H9 (cell line): ENCODE measurements at regions not wholly inside any gene's neighbourhood (a gene's known extent, or its start where the extent isn't known, plus 50 kb on each side); places are given as distances from the start of the nearest gene placed in this dataset.

ENCODE experiments used
- DNase-seq: peaks from one replicate; pipeline ENCODE4 v3.0.0-alpha.2; 2017
- H2AFZ ChIP-seq: one replicate; pipeline ENCODE4 v1.6.1; 2013; ENCODE audit warnings: mild to moderate bottlenecking, low read length, control low read depth, moderate library complexity
- H2AK5ac ChIP-seq: 2 replicates; pipeline ENCODE4 v1.6.1; 2013; ENCODE audit warnings: low read length, control low read depth, mixed read lengths; ENCODE audit not compliant: insufficient read length
- H2BK120ac ChIP-seq: one replicate; pipeline ENCODE4 v1.6.1; 2013; ENCODE audit warnings: low read depth, mild to moderate bottlenecking, low read length, control low read depth, inconsistent platforms; ENCODE audit not compliant: poor library complexity, severe bottlenecking
- H2BK12ac ChIP-seq: 2 replicates; pipeline ENCODE4 v1.6.1; 2013; ENCODE audit warnings: low read length, control low read depth, mixed read lengths, low read depth; ENCODE audit not compliant: insufficient read length
- H2BK15ac ChIP-seq: 2 replicates; pipeline ENCODE4 v1.6.1; 2013; ENCODE audit warnings: low read depth, low read length, control low read depth
- H2BK20ac ChIP-seq: one replicate; pipeline ENCODE4 v1.6.1; 2013; ENCODE audit warnings: low read depth, mild to moderate bottlenecking, low read length, control low read depth, inconsistent platforms; ENCODE audit not compliant: poor library complexity, severe bottlenecking
- H2BK5ac ChIP-seq: 2 replicates; pipeline ENCODE4 v1.6.1; 2013; ENCODE audit warnings: low read length, control low read depth, mixed read lengths; ENCODE audit not compliant: insufficient read length
- H3K14ac ChIP-seq: 2 replicates; pipeline ENCODE4 v1.6.1; 2013; ENCODE audit warnings: low read length, control low read depth; ENCODE audit not compliant: insufficient read depth
- H3K18ac ChIP-seq: 2 replicates; pipeline ENCODE4 v1.6.1; 2013; ENCODE audit warnings: low read depth, mild to moderate bottlenecking, mixed read lengths, low read length, control low read depth; ENCODE audit not compliant: insufficient read length
- H3K23ac ChIP-seq: 2 replicates; pipeline ENCODE4 v1.6.1; 2013; ENCODE audit warnings: low read length, control low read depth, mixed read lengths, low read depth; ENCODE audit not compliant: insufficient read length
- H3K23me2 ChIP-seq: 2 replicates; pipeline ENCODE4 v1.6.1; 2013; ENCODE audit warnings: low read depth, mild to moderate bottlenecking, mixed read lengths, low read length, control low read depth; ENCODE audit not compliant: insufficient read length, poor library complexity, severe bottlenecking
- H3K27ac ChIP-seq: 2 replicates; pipeline ENCODE4 v1.5.1; 2013; ENCODE audit warnings: low read length, control low read depth, mixed read lengths, low read depth; ENCODE audit not compliant: insufficient read length
- H3K27me3 ChIP-seq: 2 replicates; pipeline ENCODE4 v1.6.1; 2013; ENCODE audit warnings: low read length, control low read depth, inconsistent platforms; ENCODE audit not compliant: insufficient read depth
- H3K4ac ChIP-seq: 2 replicates; pipeline ENCODE4 v1.6.1; 2013; ENCODE audit warnings: low read depth, mild to moderate bottlenecking, control low read depth, inconsistent platforms, low read length, moderate library complexity
- H3K4me1 ChIP-seq: 2 replicates; pipeline ENCODE4 v1.6.1; 2013; ENCODE audit warnings: low read length, control low read depth, inconsistent platforms; ENCODE audit not compliant: insufficient read depth
- H3K4me2 ChIP-seq: 2 replicates; pipeline ENCODE4 v1.6.1; 2013; ENCODE audit warnings: low read length, control low read depth, mixed read lengths; ENCODE audit not compliant: insufficient read length, insufficient read depth
- H3K56ac ChIP-seq: 2 replicates; pipeline ENCODE4 v1.6.1; 2013; ENCODE audit warnings: low read depth, mild to moderate bottlenecking, mixed read lengths, low read length, control low read depth; ENCODE audit not compliant: insufficient read length
- H3K79me1 ChIP-seq: 2 replicates; pipeline ENCODE4 v1.6.1; 2013; ENCODE audit warnings: low read depth, mild to moderate bottlenecking, moderate library complexity, low read length, control low read depth, inconsistent platforms; ENCODE audit not compliant: insufficient read depth, poor library complexity, severe bottlenecking
- H3K79me2 ChIP-seq: 2 replicates; pipeline ENCODE4 v1.6.1; 2013; ENCODE audit warnings: low read length, control low read depth, inconsistent platforms; ENCODE audit not compliant: insufficient read depth
- H3K9ac ChIP-seq: 2 replicates; pipeline ENCODE4 v1.6.1; 2013; ENCODE audit warnings: low read length, control low read depth, mixed read lengths; ENCODE audit not compliant: insufficient read length; ENCODE audit errors: extremely low read depth
- H3K9me3 ChIP-seq: one replicate; pipeline ENCODE4 v1.6.1; 2013; ENCODE audit warnings: low read depth, low read length, inconsistent platforms; ENCODE audit not compliant: control insufficient read depth
- H3T11ph ChIP-seq: one replicate; pipeline ENCODE4 v1.6.1; 2013; ENCODE audit warnings: mild to moderate bottlenecking, low read length, control low read depth, inconsistent platforms
- H4K20me1 ChIP-seq: one replicate; pipeline ENCODE4 v1.6.1; 2013; ENCODE audit not compliant: control insufficient read depth, insufficient read length, insufficient read depth
- H4K5ac ChIP-seq: 2 replicates; pipeline ENCODE4 v1.6.1; 2013; ENCODE audit warnings: low read depth, mild to moderate bottlenecking, mixed read lengths, low read length, control low read depth; ENCODE audit not compliant: insufficient read length
- H4K8ac ChIP-seq: replicated peaks from 2 replicates; pipeline ENCODE4 v1.6.1; 2013; ENCODE audit warnings: low read length, control low read depth, mixed read lengths, low read depth; ENCODE audit not compliant: insufficient read length
- H4K91ac ChIP-seq: 2 replicates; pipeline ENCODE4 v1.6.1; 2013; ENCODE audit warnings: low read depth, mild to moderate bottlenecking, moderate library complexity, mixed read lengths, low read length, control low read depth; ENCODE audit not compliant: insufficient read length
- H3K27ac Mint-ChIP-seq, 3 experiments: 2 replicates in 2 of 3; 3 replicates in 1 of 3; pipeline ENCODE4 v1.8.0; 2020 to 2021; ENCODE audit warnings: mixed read lengths in 3 of 3, mild to moderate bottlenecking in 1 of 3, moderate library complexity in 1 of 3
- H3K27me3 Mint-ChIP-seq: 2 replicates; pipeline ENCODE4 v1.8.0; 2021; ENCODE audit warnings: low read depth, mild to moderate bottlenecking, moderate library complexity, mixed read lengths
- H3K36me3 Mint-ChIP-seq, 3 experiments: 2 replicates in 2 of 3; 3 replicates in 1 of 3; pipeline ENCODE4 v1.8.0; 2020 to 2021; ENCODE audit warnings: low read depth in 3 of 3, mixed read lengths in 3 of 3; ENCODE audit not compliant: insufficient read depth in 1 of 3
- H3K4me1 Mint-ChIP-seq, 2 experiments: 2 replicates each; pipeline ENCODE4 v1.8.0; 2020; ENCODE audit warnings: mixed read lengths in 2 of 2
- H3K4me3 Mint-ChIP-seq, 2 experiments: 2 replicates in 1 of 2; 3 replicates in 1 of 2; pipeline ENCODE4 v1.8.0; 2020 to 2021; ENCODE audit warnings: mild to moderate bottlenecking in 2 of 2, mixed read lengths in 2 of 2, moderate library complexity in 1 of 2
- H3K9me3 Mint-ChIP-seq, 2 experiments: 2 replicates in 1 of 2; 3 replicates in 1 of 2; pipeline ENCODE4 v1.8.0; 2020; ENCODE audit warnings: mild to moderate bottlenecking in 2 of 2, mixed read lengths in 2 of 2, moderate library complexity in 1 of 2
- CTCF ChIP-seq: fragments of 200-600 bp; sonication (generic); conservative IDR thresholded peaks from 3 replicates; pipeline ENCODE4 v1.8.0; 2021; ENCODE audit warnings: antibody characterized with exemption, mild to moderate bottlenecking

- Histone ChIP-seq H2AFZ (no peak overlapping the region), H3K27me3 (no peaks in the 10 kb centered on the region), H2BK15ac (no peak overlapping the region), H3K27ac (no peak overlapping the region), H2BK5ac (no peak overlapping the region), H3K9me3 (no peaks in the 10 kb centered on the region), H4K20me1 (no peaks in the 10 kb centered on the region), H2BK12ac (no peak overlapping the region), H4K91ac (no peak overlapping the region), H4K5ac (no peak overlapping the region), H3K23ac (no peak overlapping the region), H3K56ac (no peak overlapping the region), H2BK120ac (no peak overlapping the region), H3K4ac (no peak overlapping the region), H3K18ac (no peak overlapping the region), H3K4me2 (no peak overlapping the region), H4K8ac (no peak overlapping the region), H3K79me2 (no peaks in the 10 kb centered on the region), H3K4me1 (no peaks in the 10 kb centered on the region), H3K14ac (no peak overlapping the region), H3K79me1 (no peaks in the 10 kb centered on the region), H2BK20ac (no peak overlapping the region), H3K9ac (no peak overlapping the region), H3K23me2 (no peaks in the 10 kb centered on the region), H3T11ph (no peak overlapping the region), H2AK5ac (no peak overlapping the region)
- no peak for DNase-seq
- TF ChIP-seq CTCF = no peak
- Mint-ChIP-seq H3K4me3 (no peak overlapping the region), H3K9me3 (no peaks in the 10 kb centered on the region), H3K4me1 (peaks cover 5 to 7% of the 10 kb centered on the region in 2 experiments; a peak in 3 of 4 replicates), H3K27ac (no peak overlapping the region), H3K27me3 (no peaks in the 10 kb centered on the region), H3K36me3 (no peaks in the 10 kb centered on the region)
Measured at GRCh38 chr1:57479471-57479870, 55.6 kb upstream of the DAB1 start.
